ENCODE measurements at regions not wholly inside any gene's neighbourhood (a gene's known extent, or its start where the extent isn't known, plus 50 kb on each side); places are given as distances from the start of the nearest gene placed in this dataset.

DNA sequence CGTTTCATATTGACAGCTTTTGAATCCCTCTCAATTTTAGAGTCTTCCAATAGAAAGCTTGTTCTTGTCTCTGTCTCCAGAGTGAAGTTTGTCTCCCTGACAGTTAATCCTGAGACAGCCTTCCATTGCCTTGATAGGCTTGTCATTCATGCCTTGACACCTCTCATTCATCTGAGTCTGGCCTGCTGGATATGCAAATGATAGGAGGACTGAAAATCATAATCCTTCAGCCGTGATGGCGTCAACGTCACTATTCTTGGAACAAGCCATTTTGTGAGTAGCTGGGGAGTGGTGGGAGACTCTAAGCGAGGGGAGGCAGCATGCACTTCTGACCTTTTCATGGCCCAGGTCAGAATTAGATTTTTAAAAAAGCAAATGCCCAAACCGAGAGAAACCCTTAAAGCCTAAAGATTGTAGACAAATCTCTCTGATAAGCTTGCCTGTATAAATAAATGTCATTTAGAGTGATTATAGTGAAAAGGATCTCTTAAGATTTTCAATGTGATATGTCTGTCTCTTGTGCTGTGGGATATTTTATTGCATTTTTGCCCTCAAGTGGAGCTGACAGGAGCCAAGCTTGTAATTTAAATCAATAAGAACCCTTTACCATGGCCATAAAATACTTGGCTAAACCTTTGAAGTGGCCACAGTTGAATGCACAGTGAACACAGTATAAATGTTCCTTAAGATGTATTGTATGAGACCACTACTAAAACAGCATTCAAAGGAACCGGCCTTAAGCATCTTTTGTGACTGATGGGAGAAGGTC is 148.8 kb downstream of the SNX10 start:
- no peaks in the 10 kb centered on the region for H4K20me1 ChIP-seq (ENCODE audit: insufficient read depth)
- no peak overlapping the region for H2AFZ ChIP-seq (ENCODE audit: low read depth, low read length, poor library complexity, severe bottlenecking)
- H3K4me2 ChIP-seq (ENCODE audit: low read length): no peak overlapping the region
- no peak overlapping the region for H3K9ac ChIP-seq (ENCODE audit: low read length)
- CTCF ChIA-PET: no interaction called here
- no peak overlapping the region for H3K4me3 ChIP-seq (replicated peaks in 1 of 2; ENCODE audit: low read depth in 1 of 2, low read length in 2 of 2)
- no peak for ATAC-seq
- RAD21 ChIA-PET (ENCODE audit: low non-redundant PET in 1 of 2, low total read pairs in 2 of 2, uncharacterized antibody in 2 of 2, unreplicated experiment in 2 of 2): no interaction called here
- H3K27me3 ChIP-seq (ENCODE audit: insufficient read depth, low read length): no peaks in the 10 kb centered on the region
- POLR2A ChIA-PET: no interaction called here
- DNase-seq (ENCODE audit: low read depth, low spot score): no peak
- no peaks in the 10 kb centered on the region for H3K9me3 ChIP-seq (ENCODE audit: control insufficient read depth in 1 of 2, insufficient read depth in 1 of 2, low read depth in 1 of 2, low read length in 2 of 2)
- no peak overlapping the region for H3K27ac ChIP-seq (ENCODE audit: low read depth, low read length)
- H3K36me3 ChIP-seq (ENCODE audit: control insufficient read depth in 1 of 2, insufficient read depth in 2 of 2, low read length in 2 of 2): no peaks in the 10 kb centered on the region
- H3K9me2 ChIP-seq (ENCODE audit: insufficient read depth): no peaks in the 10 kb centered on the region
- intact Hi-C loops (cut with micrococcal nuclease): no loop called here
- no peaks in the 10 kb centered on the region for H3K79me2 ChIP-seq (ENCODE audit: insufficient read depth, low read length)
- TF ChIP-seq ZFX (IDR thresholded peaks at IDR 0.05) (no peak), CBX3 (IDR thresholded peaks at IDR 0.05; ENCODE audit: low read depth) (no peak), RAD21 (IDR thresholded peaks at IDR 0.05; ENCODE audit: low read depth) (no peak), EZH2phosphoT487 (IDR thresholded peaks at IDR 0.05; ENCODE audit: borderline replicate concordance) (no peak), FOSL1 (IDR thresholded peaks at IDR 0.05; ENCODE audit: low read depth) (no peak), ZNF274 (IDR thresholded peaks at IDR 0.05; ENCODE audit: low read depth, low read length) (no peak), JUND (IDR thresholded peaks at IDR 0.05) (no peak), TCF7L2 (IDR thresholded peaks at IDR 0.05; ENCODE audit: borderline replicate concordance, extremely low read depth, insufficient read depth, insufficient read length) (no peak), EZH2 (IDR thresholded peaks at IDR 0.05) (no peak), SP1 (IDR thresholded peaks at IDR 0.05; ENCODE audit: low read depth) (no peak), SIN3A (IDR thresholded peaks at IDR 0.05; ENCODE audit: low read depth) (no peak), POLR2A (IDR thresholded peaks at IDR 0.05; ENCODE audit: borderline replicate concordance, extremely low read depth, insufficient read depth, insufficient read length) (no peak), CEBPB (IDR thresholded peaks at IDR 0.05; ENCODE audit: low read depth) (no peak), ELF1 (IDR thresholded peaks at IDR 0.05; ENCODE audit: borderline replicate concordance, low read depth) (no peak), EGR1 (IDR thresholded peaks at IDR 0.05; ENCODE audit: low read depth) (no peak)
- TF ChIP-seq, protein P1, sequence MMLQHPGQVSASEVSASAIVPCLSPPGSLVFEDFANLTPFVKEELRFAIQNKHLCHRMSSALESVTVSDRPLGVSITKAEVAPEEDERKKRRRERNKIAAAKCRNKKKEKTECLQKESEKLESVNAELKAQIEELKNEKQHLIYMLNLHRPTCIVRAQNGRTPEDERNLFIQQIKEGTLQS (IDR thresholded peaks at IDR 0.05): no peak
- TF ChIP-seq, protein P2, sequence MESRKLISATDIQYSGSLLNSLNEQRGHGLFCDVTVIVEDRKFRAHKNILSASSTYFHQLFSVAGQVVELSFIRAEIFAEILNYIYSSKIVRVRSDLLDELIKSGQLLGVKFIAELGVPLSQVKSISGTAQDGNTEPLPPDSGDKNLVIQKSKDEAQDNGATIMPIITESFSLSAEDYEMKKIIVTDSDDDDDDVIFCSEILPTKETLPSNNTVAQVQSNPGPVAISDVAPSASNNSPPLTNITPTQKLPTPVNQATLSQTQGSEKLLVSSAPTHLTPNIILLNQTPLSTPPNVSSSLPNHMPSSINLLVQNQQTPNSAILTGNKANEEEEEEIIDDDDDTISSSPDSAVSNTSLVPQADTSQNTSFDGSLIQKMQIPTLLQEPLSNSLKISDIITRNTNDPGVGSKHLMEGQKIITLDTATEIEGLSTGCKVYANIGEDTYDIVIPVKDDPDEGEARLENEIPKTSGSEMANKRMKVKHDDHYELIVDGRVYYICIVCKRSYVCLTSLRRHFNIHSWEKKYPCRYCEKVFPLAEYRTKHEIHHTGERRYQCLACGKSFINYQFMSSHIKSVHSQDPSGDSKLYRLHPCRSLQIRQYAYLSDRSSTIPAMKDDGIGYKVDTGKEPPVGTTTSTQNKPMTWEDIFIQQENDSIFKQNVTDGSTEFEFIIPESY (IDR thresholded peaks at IDR 0.05; ENCODE audit: extremely low read depth, insufficient replicate concordance, low read length): no peak
- TF ChIP-seq, protein P3, sequence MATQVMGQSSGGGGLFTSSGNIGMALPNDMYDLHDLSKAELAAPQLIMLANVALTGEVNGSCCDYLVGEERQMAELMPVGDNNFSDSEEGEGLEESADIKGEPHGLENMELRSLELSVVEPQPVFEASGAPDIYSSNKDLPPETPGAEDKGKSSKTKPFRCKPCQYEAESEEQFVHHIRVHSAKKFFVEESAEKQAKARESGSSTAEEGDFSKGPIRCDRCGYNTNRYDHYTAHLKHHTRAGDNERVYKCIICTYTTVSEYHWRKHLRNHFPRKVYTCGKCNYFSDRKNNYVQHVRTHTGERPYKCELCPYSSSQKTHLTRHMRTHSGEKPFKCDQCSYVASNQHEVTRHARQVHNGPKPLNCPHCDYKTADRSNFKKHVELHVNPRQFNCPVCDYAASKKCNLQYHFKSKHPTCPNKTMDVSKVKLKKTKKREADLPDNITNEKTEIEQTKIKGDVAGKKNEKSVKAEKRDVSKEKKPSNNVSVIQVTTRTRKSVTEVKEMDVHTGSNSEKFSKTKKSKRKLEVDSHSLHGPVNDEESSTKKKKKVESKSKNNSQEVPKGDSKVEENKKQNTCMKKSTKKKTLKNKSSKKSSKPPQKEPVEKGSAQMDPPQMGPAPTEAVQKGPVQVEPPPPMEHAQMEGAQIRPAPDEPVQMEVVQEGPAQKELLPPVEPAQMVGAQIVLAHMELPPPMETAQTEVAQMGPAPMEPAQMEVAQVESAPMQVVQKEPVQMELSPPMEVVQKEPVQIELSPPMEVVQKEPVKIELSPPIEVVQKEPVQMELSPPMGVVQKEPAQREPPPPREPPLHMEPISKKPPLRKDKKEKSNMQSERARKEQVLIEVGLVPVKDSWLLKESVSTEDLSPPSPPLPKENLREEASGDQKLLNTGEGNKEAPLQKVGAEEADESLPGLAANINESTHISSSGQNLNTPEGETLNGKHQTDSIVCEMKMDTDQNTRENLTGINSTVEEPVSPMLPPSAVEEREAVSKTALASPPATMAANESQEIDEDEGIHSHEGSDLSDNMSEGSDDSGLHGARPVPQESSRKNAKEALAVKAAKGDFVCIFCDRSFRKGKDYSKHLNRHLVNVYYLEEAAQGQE (IDR thresholded peaks at IDR 0.05; ENCODE audit: low read depth): no peak
- TF ChIP-seq, protein P4, sequence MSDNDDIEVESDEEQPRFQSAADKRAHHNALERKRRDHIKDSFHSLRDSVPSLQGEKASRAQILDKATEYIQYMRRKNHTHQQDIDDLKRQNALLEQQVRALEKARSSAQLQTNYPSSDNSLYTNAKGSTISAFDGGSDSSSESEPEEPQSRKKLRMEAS (IDR thresholded peaks at IDR 0.05): no peak
- BruUV-seq (replicated peaks): no TSS peak
- H3K4me1 ChIP-seq (ENCODE audit: control insufficient read depth in 1 of 2, insufficient read depth in 2 of 2, low read length in 2 of 2): no peaks in the 10 kb centered on the region
